ENCODE measurements at regions not wholly inside any gene's neighbourhood (a gene's known extent, or its start where the extent isn't known, plus 50 kb on each side); places are given as distances from the start of the nearest gene placed in this dataset.
"Not testable (repeated sequence)": the region's sequence is repeated elsewhere in the genome, so short reads cannot be mapped to it uniquely, and the experiment has no call there.

DNA sequence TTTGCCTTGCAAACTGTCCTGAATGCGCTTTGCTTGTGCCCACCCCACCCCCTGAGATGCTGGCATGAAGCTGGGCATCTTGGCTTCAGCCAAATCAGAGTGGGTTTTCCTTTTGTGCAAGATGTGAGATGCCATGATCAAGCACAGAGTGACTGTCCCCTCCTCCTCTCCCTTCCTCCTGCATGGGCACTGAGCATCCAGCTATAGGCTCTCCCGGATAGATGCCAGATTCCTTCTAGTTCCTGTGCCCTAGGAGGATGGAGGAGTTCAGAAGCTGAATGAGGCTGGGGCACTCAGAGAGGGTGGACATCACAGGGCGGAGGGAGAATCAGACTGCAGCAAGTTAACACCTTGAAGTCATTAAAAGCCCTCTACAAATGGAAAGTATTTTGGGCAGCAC lies 384.1 kb upstream of the CCL2 start:
- Histone ChIP-seq H3K36me3 (no peaks in the 10 kb centered on the region), H3K27ac (no peak overlapping the region), H3K4me1 (no peaks in the 10 kb centered on the region), H3K4me3 (replicated peaks in 1 of 3) (no peak overlapping the region), H3K9me3 (no peaks in the 10 kb centered on the region), H3K27me3 (no peaks in the 10 kb centered on the region)
- DNase-seq: no peak
- intact Hi-C loops (cut with DNase I): loop anchor here (5.0 kb wide), 1 partner anchor 121 kb away; no protein-coding TSS in a partner anchor
- WGBS, 2 donors: 71% methylated on average over 3 of the region's 3 CpGs
- TF ChIP-seq, protein P1, sequence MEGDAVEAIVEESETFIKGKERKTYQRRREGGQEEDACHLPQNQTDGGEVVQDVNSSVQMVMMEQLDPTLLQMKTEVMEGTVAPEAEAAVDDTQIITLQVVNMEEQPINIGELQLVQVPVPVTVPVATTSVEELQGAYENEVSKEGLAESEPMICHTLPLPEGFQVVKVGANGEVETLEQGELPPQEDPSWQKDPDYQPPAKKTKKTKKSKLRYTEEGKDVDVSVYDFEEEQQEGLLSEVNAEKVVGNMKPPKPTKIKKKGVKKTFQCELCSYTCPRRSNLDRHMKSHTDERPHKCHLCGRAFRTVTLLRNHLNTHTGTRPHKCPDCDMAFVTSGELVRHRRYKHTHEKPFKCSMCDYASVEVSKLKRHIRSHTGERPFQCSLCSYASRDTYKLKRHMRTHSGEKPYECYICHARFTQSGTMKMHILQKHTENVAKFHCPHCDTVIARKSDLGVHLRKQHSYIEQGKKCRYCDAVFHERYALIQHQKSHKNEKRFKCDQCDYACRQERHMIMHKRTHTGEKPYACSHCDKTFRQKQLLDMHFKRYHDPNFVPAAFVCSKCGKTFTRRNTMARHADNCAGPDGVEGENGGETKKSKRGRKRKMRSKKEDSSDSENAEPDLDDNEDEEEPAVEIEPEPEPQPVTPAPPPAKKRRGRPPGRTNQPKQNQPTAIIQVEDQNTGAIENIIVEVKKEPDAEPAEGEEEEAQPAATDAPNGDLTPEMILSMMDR (IDR thresholded peaks at IDR 0.05): no peak
- TF ChIP-seq POLR2A (IDR thresholded peaks at IDR 0.05): no peak

DNA sequence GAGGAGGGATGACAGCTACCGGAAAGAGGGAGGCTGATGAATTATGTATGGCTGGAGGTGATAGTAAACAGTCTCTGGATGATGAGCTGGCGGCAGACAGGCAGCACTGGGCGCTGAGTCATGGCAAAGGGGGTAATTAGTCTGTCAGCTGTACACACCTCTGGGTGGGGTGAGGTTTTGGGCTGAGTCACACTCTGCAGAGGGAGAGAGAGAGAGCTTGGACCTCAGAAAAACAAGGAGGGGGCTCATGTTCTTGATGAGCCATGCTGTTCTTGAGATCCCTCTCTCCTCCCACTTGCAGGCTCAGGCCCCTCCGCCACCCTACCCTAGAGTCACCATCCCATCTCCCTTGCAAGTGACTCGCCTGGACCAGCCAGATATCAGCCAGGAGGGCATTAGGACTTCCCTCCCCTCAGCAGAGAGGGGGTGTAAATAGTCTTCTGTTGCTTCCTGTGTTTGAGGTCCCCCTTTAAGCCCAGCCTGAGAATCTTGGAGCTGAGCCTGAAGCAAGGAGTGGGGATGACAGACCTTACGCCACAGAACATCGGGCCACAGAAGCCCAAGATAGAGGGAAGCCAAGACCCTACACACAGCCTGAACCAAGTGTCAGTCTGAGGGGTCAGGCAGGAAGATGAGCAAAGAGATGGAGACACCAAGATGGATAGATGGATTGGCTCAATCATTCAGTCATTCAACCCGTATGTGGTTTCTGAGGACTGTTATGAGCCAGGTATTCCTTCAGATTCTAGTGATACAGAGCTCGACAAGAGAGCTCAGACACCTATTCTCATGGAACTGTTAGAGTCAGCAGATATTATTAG lies 383.2 kb upstream of the CCL2 start:
- WGBS, 2 donors: 65 to 79% methylated on average over 8 to 9 of the region's 9 CpGs
- no peaks in the 10 kb centered on the region for H3K36me3 ChIP-seq
- no peak overlapping the region for H3K4me3 ChIP-seq (replicated peaks in 1 of 3)
- no peak for DNase-seq
- H3K4me1 ChIP-seq: no peaks in the 10 kb centered on the region
- no peaks in the 10 kb centered on the region for H3K9me3 ChIP-seq
- TF ChIP-seq POLR2A (IDR thresholded peaks at IDR 0.05): no peak
- TF ChIP-seq, protein P1 (IDR thresholded peaks at IDR 0.05): no peak
- intact Hi-C loops (cut with DNase I): loop anchor here (5.0 kb wide), 1 partner anchor 120 kb away; no protein-coding TSS in a partner anchor
- H3K27ac ChIP-seq: no peak overlapping the region
- no peaks in the 10 kb centered on the region for H3K27me3 ChIP-seq

DNA sequence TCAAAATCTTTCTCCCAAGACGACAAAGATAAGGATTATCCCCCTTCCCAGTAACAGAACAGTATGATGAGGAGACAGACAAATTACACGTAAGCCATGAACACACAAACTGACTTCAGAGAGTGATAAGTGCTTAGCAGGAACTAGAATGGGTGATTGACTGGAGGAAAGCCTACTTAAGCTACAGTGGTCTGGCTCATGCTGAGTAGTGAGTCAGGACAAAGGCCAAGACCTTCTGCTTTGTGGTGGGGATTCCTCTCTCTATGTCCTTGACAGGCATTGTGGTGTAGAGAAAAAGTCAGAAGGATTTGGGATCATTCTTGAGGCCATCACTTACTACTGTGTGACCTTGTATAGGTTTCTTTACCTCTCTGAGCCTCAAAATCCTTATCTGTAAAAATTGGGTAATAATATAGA lies 381.9 kb upstream of the CCL2 start:
- no peaks in the 10 kb centered on the region for H3K4me1 ChIP-seq
- 71 to 72% methylated on average over 2 of the region's 2 CpGs for WGBS, 2 donors
- H3K9me3 ChIP-seq: no peaks in the 10 kb centered on the region
- TF ChIP-seq, protein P1 (IDR thresholded peaks at IDR 0.05): no peak
- no peak for TF ChIP-seq POLR2A (IDR thresholded peaks at IDR 0.05)
- H3K4me3 ChIP-seq (replicated peaks in 1 of 3): no peak overlapping the region
- DNase-seq: no peak
- intact Hi-C loops (cut with DNase I): loop anchor here (5.0 kb wide), 1 partner anchor 119 kb away; no protein-coding TSS in a partner anchor
- no peaks in the 10 kb centered on the region for H3K36me3 ChIP-seq
- no peak overlapping the region for H3K27ac ChIP-seq
- H3K27me3 ChIP-seq: no peaks in the 10 kb centered on the region

DNA sequence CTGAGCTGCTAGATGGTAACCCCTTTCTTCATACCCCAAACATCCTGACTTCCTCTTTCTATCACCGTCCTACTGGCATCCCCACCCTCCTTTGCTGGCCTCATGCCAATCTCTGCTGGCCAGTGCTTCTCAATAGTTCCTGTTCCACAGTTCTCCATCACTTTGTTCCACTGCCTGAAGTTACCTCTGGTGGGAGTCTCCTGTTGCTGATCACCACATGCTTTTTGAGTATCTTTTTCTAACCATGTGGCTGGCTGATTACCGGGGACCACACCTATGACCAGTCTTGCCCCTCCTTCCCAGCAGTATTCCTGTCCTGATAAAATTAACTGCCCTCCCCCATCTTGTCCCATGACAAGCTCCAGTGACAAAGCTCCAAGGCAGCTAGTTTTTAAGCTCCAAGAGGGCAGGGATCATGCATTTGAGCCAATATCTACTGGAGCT lies 380.4 kb upstream of the CCL2 start:
- no peak overlapping the region for H3K27ac ChIP-seq
- H3K4me1 ChIP-seq: no peaks in the 10 kb centered on the region
- H3K36me3 ChIP-seq: no peaks in the 10 kb centered on the region
- H3K4me3 ChIP-seq (replicated peaks in 1 of 3): no peak overlapping the region
- WGBS, 2 donors: 49 to 65% methylated on average over 2 of the region's 2 CpGs
- no peaks in the 10 kb centered on the region for H3K27me3 ChIP-seq
- TF ChIP-seq, protein P1 (IDR thresholded peaks at IDR 0.05): no peak
- no peak for TF ChIP-seq POLR2A (IDR thresholded peaks at IDR 0.05)
- intact Hi-C loops (cut with DNase I): loop anchor here (5.0 kb wide), 1 partner anchor 118 kb away; no protein-coding TSS in a partner anchor
- DNase-seq: no peak
- H3K9me3 ChIP-seq: no peaks in the 10 kb centered on the region

DNA sequence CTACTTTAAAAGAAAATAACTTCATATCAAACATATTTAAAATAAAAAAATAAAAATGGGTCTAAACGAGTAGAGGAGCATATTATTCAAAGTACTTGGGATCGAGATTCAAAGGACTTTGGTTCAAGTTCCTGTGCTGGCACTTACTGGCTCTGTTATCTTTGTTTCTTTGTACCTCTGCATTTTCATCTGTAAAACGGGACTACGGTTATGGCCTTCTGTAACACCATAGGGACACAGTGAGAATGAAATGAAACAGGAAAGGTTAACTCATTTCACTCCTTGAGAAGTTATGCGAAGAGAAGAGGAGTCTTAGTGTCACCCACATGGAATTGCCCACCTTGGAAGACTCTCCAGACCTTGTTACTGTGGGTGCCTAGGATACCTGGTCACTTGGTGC lies 379.1 kb upstream of the CCL2 start:
- H3K4me3 ChIP-seq (replicated peaks in 1 of 3): no peak overlapping the region
- no peak for DNase-seq
- H3K27me3 ChIP-seq: no peaks in the 10 kb centered on the region
- 85 to 90% methylated on average over 5 of the region's 5 CpGs for WGBS, 2 donors
- no peaks in the 10 kb centered on the region for H3K36me3 ChIP-seq
- H3K9me3 ChIP-seq: no peaks in the 10 kb centered on the region
- no peak overlapping the region for H3K27ac ChIP-seq
- no peaks in the 10 kb centered on the region for H3K4me1 ChIP-seq
- TF ChIP-seq POLR2A (IDR thresholded peaks at IDR 0.05): no peak
- TF ChIP-seq, protein P1 (IDR thresholded peaks at IDR 0.05): no peak
- intact Hi-C loops (cut with DNase I): no loop called here

DNA sequence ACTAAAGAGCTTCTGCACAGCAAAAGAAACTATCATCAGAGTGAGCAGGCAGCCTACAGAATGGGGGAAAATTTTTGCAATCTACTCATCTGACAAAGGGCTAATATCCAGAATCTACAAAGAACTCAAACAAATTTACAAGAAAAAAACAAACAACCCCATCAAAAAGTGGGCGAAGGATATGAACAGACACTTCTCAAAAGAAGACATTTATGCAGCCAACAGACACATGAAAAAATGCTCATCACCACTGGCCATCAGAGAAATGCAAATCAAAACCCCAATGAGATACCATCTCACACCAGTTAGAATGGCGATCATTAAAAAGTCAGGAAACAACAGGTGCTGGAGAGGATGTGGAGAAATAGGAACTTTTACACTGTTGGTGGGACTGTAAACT lies 372.8 kb upstream of the CCL2 start:
- intact Hi-C loops (cut with DNase I); H3K27ac ChIP-seq; H3K27me3 ChIP-seq; DNase-seq; H3K36me3 ChIP-seq; H3K4me3 ChIP-seq (replicated peaks in 1 of 3); H3K9me3 ChIP-seq; H3K4me1 ChIP-seq: not testable (repeated sequence)
- WGBS, 2 donors: 97% methylated on average over 2 of the region's 2 CpGs

DNA sequence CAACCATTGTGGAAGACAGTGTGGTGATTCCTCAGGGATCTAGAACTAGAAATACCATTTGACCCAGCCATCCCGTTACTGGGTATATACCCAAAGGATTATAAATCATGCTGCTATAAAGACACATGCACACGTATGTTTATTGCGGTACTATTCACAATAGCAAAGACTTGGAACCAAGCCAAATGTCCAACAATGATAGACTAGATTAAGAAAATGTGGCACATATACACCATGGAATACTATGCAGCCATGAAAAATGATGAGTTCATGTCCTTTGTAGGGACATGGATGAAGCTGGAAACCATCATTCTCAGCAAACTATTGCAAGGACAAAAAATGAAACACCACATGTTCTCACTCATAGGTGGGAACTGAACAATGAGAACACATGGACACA lies 372.4 kb upstream of the CCL2 start:
- intact Hi-C loops (cut with DNase I); H3K27ac ChIP-seq; H3K36me3 ChIP-seq; DNase-seq; H3K4me3 ChIP-seq (replicated peaks in 1 of 3); H3K4me1 ChIP-seq; H3K9me3 ChIP-seq; H3K27me3 ChIP-seq: not testable (repeated sequence)
- 89 to 90% methylated on average over 3 of the region's 3 CpGs for WGBS, 2 donors
